ENCODE measurements at regions not wholly inside any gene's neighbourhood (a gene's known extent, or its start where the extent isn't known, plus 50 kb on each side); places are given as distances from the start of the nearest gene placed in this dataset.

GRCh38 chr4:154030746-154031145, 241.9 kb upstream of the SFRP2 start:
- Histone ChIP-seq H2BK12ac (ENCODE audit: low read depth, low read length) (no peak overlapping the region), H4K8ac (ENCODE audit: extremely low read depth, insufficient read depth, low read length) (no peak overlapping the region), H3K79me1 (ENCODE audit: low read depth, low read length) (no peaks in the 10 kb centered on the region), H2AK5ac (ENCODE audit: low read depth, low read length) (no peak overlapping the region), H3K79me2 (ENCODE audit: control insufficient read depth in 1 of 2, insufficient read depth in 2 of 2, low read length in 2 of 2) (no peaks in the 10 kb centered on the region), H3K36me3 (ENCODE audit: control insufficient read depth in 2 of 4, insufficient read depth in 4 of 4, low read length in 3 of 4) (no peaks in the 10 kb centered on the region), H2BK20ac (ENCODE audit: low read length) (no peak overlapping the region), H3K27me3 (replicated peaks in 1 of 4; ENCODE audit: control insufficient read depth in 3 of 4, extremely low read depth in 1 of 4, insufficient read depth in 3 of 4, low read length in 3 of 4) (no peaks in the 10 kb centered on the region), H3K9ac (replicated peaks in 1 of 4; ENCODE audit: extremely low read depth in 1 of 4, low read depth in 3 of 4, low read length in 3 of 4) (no peak overlapping the region), H3K9me3 (ENCODE audit: insufficient read depth in 2 of 2, low read depth in 1 of 2, low read length in 1 of 2) (0 out of 4 replicates have a peak, but pooled peaks cover 0 to 7% of the 10 kb centered on the region in 2 experiments), H3K4ac (replicated peaks; ENCODE audit: insufficient read length, low read depth, low read length) (no peak overlapping the region), H3K56ac (replicated peaks; ENCODE audit: insufficient read length, low read depth, low read length) (no peak overlapping the region), H2AFZ (ENCODE audit: low read length) (no peak overlapping the region; the same call in 1 of the 2 replicates), H4K5ac (ENCODE audit: insufficient read length, low read depth, low read length) (no peak overlapping the region), H3K27ac (ENCODE audit: low read depth, low read length) (no peak overlapping the region), H4K91ac (replicated peaks; ENCODE audit: insufficient read length, low read length) (no peak overlapping the region), H3K4me1 (replicated peaks in 1 of 4; ENCODE audit: control insufficient read depth in 3 of 4, insufficient read depth in 4 of 4, low read length in 3 of 4) (peaks cover 0 to 4% (median 2%) of the 10 kb centered on the region in 4 experiments; a peak in 2 of 7 replicates), H3K23me2 (ENCODE audit: low read depth, low read length) (no peaks in the 10 kb centered on the region), H2BK5ac (ENCODE audit: low read depth, low read length) (no peak overlapping the region), H3K4me3 (ENCODE audit: extremely low read depth in 1 of 4, insufficient read depth in 2 of 4, low read depth in 3 of 4, low read length in 4 of 4) (no peak overlapping the region), H3K23ac (ENCODE audit: insufficient read length) (no peak overlapping the region), H2BK15ac (ENCODE audit: low read length) (no peak overlapping the region), H2BK120ac (replicated peaks; ENCODE audit: low read depth, low read length) (no peak overlapping the region), H3K4me2 (ENCODE audit: insufficient read depth in 1 of 2, low read depth in 2 of 2, low read length in 2 of 2) (no peak overlapping the region; a peak in 1 of 4 replicates), H4K20me1 (replicated peaks in 1 of 2; ENCODE audit: control insufficient read depth in 1 of 2, insufficient read depth in 2 of 2, low read length in 2 of 2) (no peaks in the 10 kb centered on the region), H3K14ac (ENCODE audit: insufficient read length) (no peak overlapping the region), H3K18ac (ENCODE audit: extremely low read depth, low read length) (no peak overlapping the region)
- TF ChIP-seq CBX5 (IDR thresholded peaks at IDR 0.05; ENCODE audit: low read depth, low read length) (no peak), SP2 (IDR thresholded peaks at IDR 0.05; ENCODE audit: low read length) (no peak), SAP30 (IDR thresholded peaks at IDR 0.05; ENCODE audit: insufficient read depth, insufficient replicate concordance, low read length) (no peak), KDM1A (IDR thresholded peaks at IDR 0.05; ENCODE audit: borderline replicate concordance, low read length) (no peak), BCL11A (IDR thresholded peaks at IDR 0.05; ENCODE audit: low read depth in 2 of 2, low read length in 2 of 2) (no peak), TAF7 (optimal IDR thresholded peaks at IDR 0.05; ENCODE audit: borderline replicate concordance, low read depth, low read length) (no peak), NRF1 (IDR thresholded peaks at IDR 0.05; ENCODE audit: low read depth, low read length) (no peak), SIRT6 (IDR thresholded peaks at IDR 0.05; ENCODE audit: low read length) (no peak), TBP (IDR thresholded peaks at IDR 0.05; ENCODE audit: low read depth, low read length) (no peak), TEAD4 (IDR thresholded peaks at IDR 0.05; ENCODE audit: low read depth, low read length) (no peak), EP300 (IDR thresholded peaks at IDR 0.05; ENCODE audit: borderline replicate concordance in 1 of 2, low read depth in 2 of 2, low read length in 2 of 2) (no peak), FOSL1 (IDR thresholded peaks at IDR 0.05; ENCODE audit: insufficient read depth, low read depth, low read length) (no peak)
- POLR2A ChIA-PET (ENCODE audit: partially characterized antibody) = interaction anchor here (0.7 to 0.8 kb wide), 2 partner anchors 237 to 246 kb away, joined by 3 read pairs; no protein-coding TSS in a partner anchor
- FAIRE-seq = no peak
- 88% methylated on average over 2 of the region's 2 CpGs; no CpG with 5 or more reads in 1 of the 2 experiments for WGBS, 2 experiments (ENCODE audit: extremely low coverage in 1 of 2, insufficient coverage in 1 of 2, insufficient read length in 1 of 2, insufficient replicate concordance in 2 of 2, low coverage in 1 of 2, low lambda C conversion rate in 2 of 2, missing lambda C conversion rate in 1 of 2)
- no peak for DNase-seq (ENCODE audit: low read depth in 1 of 2, low spot score in 2 of 2)
- CTCF ChIA-PET (ENCODE audit: partially characterized antibody) = interaction anchor here (0.9 to 1.5 kb wide), 5 partner anchors 8 to 250 kb away, joined by 3 to 5 read pairs (median 4); no protein-coding TSS in a partner anchor

All from H1 (cell line).